Panc1 (cell line): ENCODE measurements at regions not wholly inside any gene's neighbourhood (a gene's known extent, or its start where the extent isn't known, plus 50 kb on each side); places are given as distances from the start of the nearest gene placed in this dataset.

Experiments used
- POLR2AphosphoS5 ChIP-seq: IDR thresholded peaks from 2 replicates; pipeline ENCODE4 v1.6.1; 2012; ENCODE audit warnings: mild to moderate bottlenecking, low read depth, low read length, moderate library complexity
- SIN3A ChIP-seq: IDR thresholded peaks from 2 replicates; pipeline ENCODE4 v1.6.1; 2012; ENCODE audit warnings: low read depth, mild to moderate bottlenecking, low read length, moderate library complexity, borderline replicate concordance; ENCODE audit not compliant: insufficient read depth
- TF ChIP-seq, protein P1 (sequence below): fragments of 450-650 bp; IDR thresholded peaks from 2 replicates; pipeline ENCODE4 v1.5.1; 2017; ENCODE audit warnings: mild to moderate bottlenecking

DNA sequence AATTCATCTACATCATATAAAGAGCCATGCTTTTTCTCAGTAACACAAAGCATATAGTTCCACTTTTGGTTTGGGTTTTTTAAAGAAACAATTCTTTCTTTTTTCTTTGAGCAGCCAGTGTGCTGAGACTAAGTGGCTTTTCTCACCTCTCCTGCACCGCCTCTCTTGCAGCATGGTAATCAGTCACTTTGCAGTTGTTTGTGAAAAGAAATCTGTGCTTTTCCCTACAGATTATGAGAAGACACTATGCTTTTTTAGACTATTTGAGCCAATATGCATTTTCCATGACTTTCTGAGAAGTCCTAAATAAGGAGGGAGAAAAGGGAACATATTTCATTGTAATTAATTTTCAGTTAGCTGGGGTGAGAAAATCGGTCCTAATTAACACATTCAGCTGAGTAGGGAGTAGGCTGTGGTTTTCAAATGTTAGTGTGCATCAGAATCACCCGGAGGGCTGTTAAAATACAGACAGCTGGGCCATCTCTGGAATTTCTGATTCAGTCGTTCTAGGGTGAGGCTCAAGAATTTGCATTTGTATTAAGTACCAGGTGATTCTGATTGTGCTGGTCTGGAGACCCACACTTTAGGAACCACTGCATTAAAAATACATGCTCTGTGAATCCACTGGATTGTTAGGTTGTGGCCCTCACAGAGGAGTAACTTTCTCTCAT lies 155.2 kb downstream of the TINAG start:
- TF ChIP-seq, protein P1, sequence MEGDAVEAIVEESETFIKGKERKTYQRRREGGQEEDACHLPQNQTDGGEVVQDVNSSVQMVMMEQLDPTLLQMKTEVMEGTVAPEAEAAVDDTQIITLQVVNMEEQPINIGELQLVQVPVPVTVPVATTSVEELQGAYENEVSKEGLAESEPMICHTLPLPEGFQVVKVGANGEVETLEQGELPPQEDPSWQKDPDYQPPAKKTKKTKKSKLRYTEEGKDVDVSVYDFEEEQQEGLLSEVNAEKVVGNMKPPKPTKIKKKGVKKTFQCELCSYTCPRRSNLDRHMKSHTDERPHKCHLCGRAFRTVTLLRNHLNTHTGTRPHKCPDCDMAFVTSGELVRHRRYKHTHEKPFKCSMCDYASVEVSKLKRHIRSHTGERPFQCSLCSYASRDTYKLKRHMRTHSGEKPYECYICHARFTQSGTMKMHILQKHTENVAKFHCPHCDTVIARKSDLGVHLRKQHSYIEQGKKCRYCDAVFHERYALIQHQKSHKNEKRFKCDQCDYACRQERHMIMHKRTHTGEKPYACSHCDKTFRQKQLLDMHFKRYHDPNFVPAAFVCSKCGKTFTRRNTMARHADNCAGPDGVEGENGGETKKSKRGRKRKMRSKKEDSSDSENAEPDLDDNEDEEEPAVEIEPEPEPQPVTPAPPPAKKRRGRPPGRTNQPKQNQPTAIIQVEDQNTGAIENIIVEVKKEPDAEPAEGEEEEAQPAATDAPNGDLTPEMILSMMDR: no peak
- TF ChIP-seq POLR2AphosphoS5 (no peak), SIN3A (no peak)
